Ishikawa (cell line): ENCODE measurements at regions not wholly inside any gene's neighbourhood (a gene's known extent, or its start where the extent isn't known, plus 50 kb on each side); places are given as distances from the start of the nearest gene placed in this dataset.

Experiments used
- CREB1 ChIP-seq: IDR thresholded peaks from 2 replicates; pipeline ENCODE4 v1.6.1; 2012; ENCODE audit warnings: low read depth
- EGR1 ChIP-seq: IDR thresholded peaks from 2 replicates; pipeline ENCODE4 v1.6.1; 2012
- EP300 ChIP-seq: IDR thresholded peaks from 2 replicates; pipeline ENCODE4 v1.6.1; 2012; ENCODE audit warnings: borderline replicate concordance
- FOXM1 ChIP-seq: IDR thresholded peaks from 2 replicates; pipeline ENCODE4 v1.6.1; 2012; ENCODE audit warnings: low read depth, borderline replicate concordance
- MAX ChIP-seq: IDR thresholded peaks from 2 replicates; pipeline ENCODE4 v1.6.1; 2012
- RAD21 ChIP-seq: IDR thresholded peaks from 2 replicates; pipeline ENCODE4 v1.6.1; 2012; ENCODE audit warnings: low read depth
- TAF1 ChIP-seq: IDR thresholded peaks from 2 replicates; pipeline ENCODE4 v1.6.1; 2012; ENCODE audit warnings: low read depth, mild to moderate bottlenecking
- TEAD4 ChIP-seq: IDR thresholded peaks from 2 replicates; pipeline ENCODE4 v1.6.1; 2012
- USF1 ChIP-seq: IDR thresholded peaks from 2 replicates; pipeline ENCODE4 v1.6.1; 2012
- YY1 ChIP-seq: IDR thresholded peaks from 2 replicates; pipeline ENCODE4 v1.6.1; 2012; ENCODE audit warnings: low read depth

- no peak for TF ChIP-seq YY1
- TF ChIP-seq USF1, result no peak
- TF ChIP-seq TAF1, result no peak
- TF ChIP-seq EGR1, result no peak
- TF ChIP-seq CREB1, result no peak
- TF ChIP-seq FOXM1, result no peak
- TF ChIP-seq RAD21, result no peak
- TF ChIP-seq TEAD4, result no peak
- TF ChIP-seq EP300, result no peak
- no peak for TF ChIP-seq MAX
Measured at GRCh38 chr7:136194878-136195277, 217.7 kb upstream of the MTPN start.
